ENCODE measurements at regions not wholly inside any gene's neighbourhood (a gene's known extent, or its start where the extent isn't known, plus 50 kb on each side); places are given as distances from the start of the nearest gene placed in this dataset.
A peak's percentile ranks its signal among the peaks of the same experiment; 100 is the strongest.

GRCh38 chr15:39511000-39511915, 69.6 kb upstream of the THBS1 start:
- ATAC-seq (ENCODE audit: insufficient read depth, low FRiP score): no peak
- peak; percentile 32 to 52 (median 39) for DNase-seq

GRCh38 chr15:39511916-39512260, 69.0 kb upstream of the THBS1 start:
- Histone ChIP-seq H3K4me3 (no peak overlapping the region), H3K27ac (ENCODE audit: low read depth in 1 of 2, low read length in 1 of 2) (peak overlapping the region in 1 of 2 donors; percentile 24), H3K36me3 (ENCODE audit: control insufficient read depth in 4 of 4, insufficient read depth in 4 of 4, low read length in 4 of 4) (no peaks in the 10 kb centered on the region), H3K9ac (ENCODE audit: insufficient read depth in 1 of 2, low read length in 2 of 2) (no peak overlapping the region), H3K27me3 (ENCODE audit: control insufficient read depth in 3 of 3, insufficient read depth in 3 of 3, low read length in 2 of 3) (no peaks in the 10 kb centered on the region), H3K4me1 (ENCODE audit: control insufficient read depth in 5 of 5, insufficient read depth in 5 of 5, low read length in 5 of 5) (peaks cover 0 to 16% (median 3%) of the 10 kb centered on the region in 5 donors), H3K9me3 (ENCODE audit: control insufficient read depth in 4 of 4, insufficient read depth in 3 of 4, low read length in 3 of 4) (no peaks in the 10 kb centered on the region)
- peak; percentile 85 to 93 (median 91) for DNase-seq
- no peak for TF ChIP-seq CTCF (IDR thresholded peaks at IDR 0.05; ENCODE audit: control extremely low read depth, extremely low read depth)
- no peak for ATAC-seq (ENCODE audit: insufficient read depth, low FRiP score)
- 47 to 65% methylated on average over 4 of the region's 4 CpGs for WGBS, 2 donors

More at GRCh38 chr15:39511000-39511915, 69.6 kb upstream of the THBS1 start:
- no peak overlapping the region for H3K4me3 ChIP-seq
- H3K4me1 ChIP-seq (ENCODE audit: control insufficient read depth in 5 of 5, insufficient read depth in 5 of 5, low read length in 5 of 5): peaks cover 0 to 16% (median 3%) of the 10 kb centered on the region in 5 donors
- H3K36me3 ChIP-seq (ENCODE audit: control insufficient read depth in 4 of 4, insufficient read depth in 4 of 4, low read length in 4 of 4): no peaks in the 10 kb centered on the region
- no peak overlapping the region for H3K9ac ChIP-seq (ENCODE audit: insufficient read depth in 1 of 2, low read length in 2 of 2)
- TF ChIP-seq CTCF (IDR thresholded peaks at IDR 0.05; ENCODE audit: control extremely low read depth, extremely low read depth): no peak
- no peaks in the 10 kb centered on the region for H3K27me3 ChIP-seq (ENCODE audit: control insufficient read depth in 3 of 3, insufficient read depth in 3 of 3, low read length in 2 of 3)
- H3K9me3 ChIP-seq (ENCODE audit: control insufficient read depth in 4 of 4, insufficient read depth in 3 of 4, low read length in 3 of 4): no peaks in the 10 kb centered on the region
- 64 to 78% methylated on average over 14 of the region's 14 CpGs for WGBS, 2 donors
- peak overlapping the region in 1 of 2 donors; percentile 73 for H3K27ac ChIP-seq (ENCODE audit: low read depth in 1 of 2, low read length in 1 of 2)

- H3K9me3 ChIP-seq (ENCODE audit: control insufficient read depth in 4 of 4, insufficient read depth in 3 of 4, low read length in 3 of 4): no peaks in the 10 kb centered on the region
- DNase-seq (no peak), ATAC-seq (ENCODE audit: insufficient read depth, low FRiP score) (no peak)
- no peak overlapping the region for H3K4me3 ChIP-seq
- no peak overlapping the region for H3K9ac ChIP-seq (ENCODE audit: insufficient read depth in 1 of 2, low read length in 2 of 2)
- no peaks in the 10 kb centered on the region for H3K36me3 ChIP-seq (ENCODE audit: control insufficient read depth in 4 of 4, insufficient read depth in 4 of 4, low read length in 4 of 4)
- TF ChIP-seq CTCF (IDR thresholded peaks at IDR 0.05; ENCODE audit: control extremely low read depth, extremely low read depth): no peak
- no peak overlapping the region for H3K27ac ChIP-seq (ENCODE audit: low read depth in 1 of 2, low read length in 1 of 2)
- peaks cover 0 to 16% (median 3%) of the 10 kb centered on the region in 5 donors for H3K4me1 ChIP-seq (ENCODE audit: control insufficient read depth in 5 of 5, insufficient read depth in 5 of 5, low read length in 5 of 5)
- H3K27me3 ChIP-seq (ENCODE audit: control insufficient read depth in 3 of 3, insufficient read depth in 3 of 3, low read length in 2 of 3): no peaks in the 10 kb centered on the region
Measured at GRCh38 chr15:39512643-39513042, 68.2 kb upstream of the THBS1 start.
